Glutamatergic neuron (in vitro differentiated cells): ENCODE measurements at regions not wholly inside any gene's neighbourhood (a gene's known extent, or its start where the extent isn't known, plus 50 kb on each side); places are given as distances from the start of the nearest gene placed in this dataset.

Experiments used
- DNase-seq: peaks from one replicate; pipeline ENCODE4 v3.0.0; 2022
- H3K27ac Mint-ChIP-seq: one replicate; pipeline ENCODE4 v1.8.0; 2020; ENCODE audit warnings: mild to moderate bottlenecking, mixed read lengths, inconsistent platforms; ENCODE audit not compliant: unreplicated experiment
- H3K27me3 Mint-ChIP-seq: one replicate; pipeline ENCODE4 v1.8.0; 2020; ENCODE audit warnings: mild to moderate bottlenecking, moderate library complexity, mixed read lengths, inconsistent platforms; ENCODE audit not compliant: unreplicated experiment
- H3K36me3 Mint-ChIP-seq: one replicate; pipeline ENCODE4 v1.8.0; 2020; ENCODE audit warnings: mild to moderate bottlenecking, mixed read lengths, inconsistent platforms; ENCODE audit not compliant: unreplicated experiment
- H3K4me1 Mint-ChIP-seq: one replicate; pipeline ENCODE4 v1.8.0; 2020; ENCODE audit warnings: mild to moderate bottlenecking, low read depth, mixed read lengths, inconsistent platforms; ENCODE audit not compliant: unreplicated experiment
- H3K4me3 Mint-ChIP-seq: one replicate; pipeline ENCODE4 v1.8.0; 2020; ENCODE audit warnings: mild to moderate bottlenecking, mixed read lengths, inconsistent platforms; ENCODE audit not compliant: unreplicated experiment
- H3K9me3 Mint-ChIP-seq: one replicate; pipeline ENCODE4 v1.8.0; 2020; ENCODE audit warnings: mild to moderate bottlenecking, moderate library complexity, mixed read lengths, inconsistent platforms; ENCODE audit not compliant: unreplicated experiment
- CTCF ChIP-seq: fragments of 200-600 bp; sonication (generic); IDR thresholded peaks from one replicate; pipeline ENCODE4 v1.5.0; 2021; ENCODE audit not compliant: partially characterized antibody, unreplicated experiment

GRCh38 chr6:878179-878578 is 185.2 kb upstream of the EXOC2 start:
- DNase-seq: no peak
- Mint-ChIP-seq H3K4me3 (no peak overlapping the region), H3K27ac (no peak overlapping the region), H3K27me3 (peaks cover 2% of the 10 kb centered on the region), H3K4me1 (peaks cover 2% of the 10 kb centered on the region), H3K36me3 (no peaks in the 10 kb centered on the region), H3K9me3 (no peaks in the 10 kb centered on the region)
- no peak for TF ChIP-seq CTCF

DNA sequence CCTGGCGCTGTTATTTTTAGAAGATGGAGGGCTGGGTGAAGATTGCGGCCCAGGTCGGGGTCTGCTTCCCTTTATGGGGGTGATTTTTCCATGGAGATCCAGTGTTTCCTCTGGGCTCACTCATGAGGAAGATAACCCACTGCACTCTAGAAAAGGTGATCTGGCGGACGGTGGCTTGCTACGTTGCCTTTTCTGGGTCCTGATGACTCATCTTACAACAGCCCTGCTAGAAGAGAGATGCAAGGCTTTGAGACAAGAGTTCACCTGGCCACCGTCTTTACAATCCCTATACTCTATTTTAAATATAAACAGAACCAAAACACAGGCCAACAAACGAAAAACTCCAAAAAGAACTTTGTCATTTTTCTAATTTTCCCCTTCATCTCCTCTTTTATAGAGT is 182.1 kb upstream of the EXOC2 start:
- H3K27me3 Mint-ChIP-seq: peaks cover 2% of the 10 kb centered on the region
- no peak overlapping the region for H3K27ac Mint-ChIP-seq
- H3K4me1 Mint-ChIP-seq: peaks cover 2% of the 10 kb centered on the region
- no peaks in the 10 kb centered on the region for H3K9me3 Mint-ChIP-seq
- H3K36me3 Mint-ChIP-seq: no peaks in the 10 kb centered on the region
- no peak overlapping the region for H3K4me3 Mint-ChIP-seq
- TF ChIP-seq CTCF: no peak
- DNase-seq: no peak

DNA sequence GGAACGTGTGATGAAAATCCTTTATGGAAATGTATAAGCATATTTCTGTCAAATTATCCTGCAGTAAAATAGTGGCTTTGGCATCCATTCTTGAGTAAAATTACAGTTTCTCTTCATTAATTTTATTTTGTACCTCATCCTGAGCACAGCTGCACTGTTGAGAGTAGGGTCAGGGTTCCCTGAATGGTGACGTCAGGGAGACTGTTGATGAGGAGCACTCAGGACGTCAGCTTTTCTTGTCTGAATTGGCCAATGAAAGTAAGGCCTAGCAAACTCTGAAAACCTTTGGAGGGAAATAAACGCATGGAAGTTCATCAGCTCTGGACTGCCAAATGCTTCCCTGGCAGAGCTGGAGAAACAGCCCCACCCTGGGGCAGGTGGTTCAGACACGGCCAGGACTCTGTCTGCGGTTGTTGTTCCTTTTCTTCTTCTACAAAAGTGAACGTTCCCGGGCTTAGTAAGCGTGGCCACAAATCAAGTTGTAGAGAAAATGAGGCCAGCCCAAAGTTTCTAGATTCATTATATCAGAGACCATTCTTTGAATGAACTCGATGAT is 179.7 kb upstream of the EXOC2 start:
- no peak for TF ChIP-seq CTCF
- H3K9me3 Mint-ChIP-seq: no peaks in the 10 kb centered on the region
- peaks cover 2% of the 10 kb centered on the region for H3K4me1 Mint-ChIP-seq
- no peaks in the 10 kb centered on the region for H3K27me3 Mint-ChIP-seq
- no peak for DNase-seq
- no peaks in the 10 kb centered on the region for H3K36me3 Mint-ChIP-seq
- H3K27ac Mint-ChIP-seq: no peak overlapping the region
- H3K4me3 Mint-ChIP-seq: no peak overlapping the region

DNA sequence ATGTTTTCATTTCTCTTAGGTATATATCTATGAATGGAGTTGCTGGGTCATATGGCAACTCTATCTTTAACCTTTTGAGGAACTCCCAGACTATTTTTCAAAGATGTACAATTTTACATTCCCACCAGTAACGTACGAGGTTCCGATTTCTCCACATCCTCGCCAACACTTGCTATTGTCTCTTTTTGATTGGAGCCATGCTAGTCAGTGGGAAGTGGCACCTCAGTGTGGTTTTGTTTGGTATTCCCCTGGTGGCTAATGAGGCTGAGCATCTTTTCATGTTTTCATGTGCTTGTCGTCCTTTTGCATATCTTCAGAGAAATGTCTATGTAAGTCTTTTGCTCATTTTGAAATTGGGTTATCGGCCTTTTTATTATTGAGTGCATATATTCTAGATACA is 178.6 kb upstream of the EXOC2 start:
- Mint-ChIP-seq H3K27ac (no peak overlapping the region), H3K9me3 (no peaks in the 10 kb centered on the region), H3K36me3 (no peaks in the 10 kb centered on the region), H3K4me3 (no peak overlapping the region), H3K4me1 (peaks cover 2% of the 10 kb centered on the region), H3K27me3 (no peaks in the 10 kb centered on the region)
- no peak for TF ChIP-seq CTCF
- DNase-seq: no peak

DNA sequence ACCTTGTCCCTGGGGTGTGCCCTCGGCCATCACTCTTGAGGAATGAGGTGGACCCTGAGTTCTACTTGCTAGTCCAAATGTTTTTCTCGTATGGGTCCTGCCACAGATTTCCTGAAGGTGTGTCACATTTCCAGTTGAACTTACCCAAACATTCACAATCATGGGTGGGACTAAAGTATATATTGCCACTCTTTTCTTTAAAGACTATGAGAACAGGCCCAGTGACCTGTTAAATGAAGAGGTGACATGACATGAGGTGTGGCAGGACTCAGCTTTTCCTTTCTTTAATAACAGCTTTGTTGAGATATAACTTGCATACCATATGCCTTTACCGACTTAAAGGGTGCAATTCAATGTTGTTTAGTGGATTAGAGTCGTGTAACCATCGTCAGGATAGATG is 177.2 kb upstream of the EXOC2 start:
- no peak overlapping the region for H3K4me3 Mint-ChIP-seq

More for the DNA sequence above, 177.2 kb upstream of the EXOC2 start:
- H3K27me3 Mint-ChIP-seq: no peaks in the 10 kb centered on the region
- H3K36me3 Mint-ChIP-seq: no peaks in the 10 kb centered on the region
- no peak overlapping the region for H3K27ac Mint-ChIP-seq
- no peaks in the 10 kb centered on the region for H3K9me3 Mint-ChIP-seq
- no peak for TF ChIP-seq CTCF
- DNase-seq: no peak
- peaks cover 2% of the 10 kb centered on the region for H3K4me1 Mint-ChIP-seq
